ENCODE measurements at regions not wholly inside any gene's neighbourhood (a gene's known extent, or its start where the extent isn't known, plus 50 kb on each side); places are given as distances from the start of the nearest gene placed in this dataset.

GRCh38 chr1:163766257-163766918, 444.6 kb downstream of the NUF2 start:
- TF ChIP-seq CTCF (IDR thresholded peaks at IDR 0.05) (no peak), POLR2A (IDR thresholded peaks at IDR 0.05) (no peak)
